ENCODE measurements at regions not wholly inside any gene's neighbourhood (a gene's known extent, or its start where the extent isn't known, plus 50 kb on each side); places are given as distances from the start of the nearest gene placed in this dataset.

GRCh38 chr3:7915356-7915755 lies 586.3 kb upstream of the LMCD1 start:
- DNase-seq = no peak

- DNase-seq = no peak
Measured at GRCh38 chr3:7917443-7918151, 584.0 kb upstream of the LMCD1 start.

- DNase-seq = no peak
Measured at GRCh38 chr3:7920211-7920610, 581.4 kb upstream of the LMCD1 start.

GRCh38 chr3:7924228-7924627 lies 577.4 kb upstream of the LMCD1 start:
- DNase-seq = no peak

- DNase-seq = no peak
Measured at GRCh38 chr3:7927015-7927414, 574.6 kb upstream of the LMCD1 start.

- DNase-seq = no peak
Measured at GRCh38 chr3:7927864-7928263, 573.8 kb upstream of the LMCD1 start.

- no peak for DNase-seq
Measured at GRCh38 chr3:7929319-7929889, 572.2 kb upstream of the LMCD1 start.

- no peak for DNase-seq
Measured at GRCh38 chr3:7934362-7934761, 567.3 kb upstream of the LMCD1 start.

- DNase-seq = no peak
Measured at GRCh38 chr3:7947930-7948329, 553.7 kb upstream of the LMCD1 start.

GRCh38 chr3:7950890-7951289 lies 550.7 kb upstream of the LMCD1 start:
- DNase-seq = no peak

- DNase-seq = no peak
Measured at GRCh38 chr3:7953449-7954014, 548.1 kb upstream of the LMCD1 start.

GRCh38 chr3:7957024-7957423 lies 544.6 kb upstream of the LMCD1 start:
- DNase-seq = no peak

GRCh38 chr3:7959094-7959493 lies 542.5 kb upstream of the LMCD1 start:
- no peak for DNase-seq

- no peak for DNase-seq
Measured at GRCh38 chr3:7960601-7961000, 541.0 kb upstream of the LMCD1 start.

GRCh38 chr3:7962301-7962700 lies 539.3 kb upstream of the LMCD1 start:
- no peak for DNase-seq

GRCh38 chr3:7964899-7965298 lies 536.7 kb upstream of the LMCD1 start:
- no peak for DNase-seq

- no peak for DNase-seq
Measured at GRCh38 chr3:7973006-7973405, 528.6 kb upstream of the LMCD1 start.

- DNase-seq = no peak
Measured at GRCh38 chr3:7977245-7978086, 524.2 kb upstream of the LMCD1 start.

- no peak for DNase-seq
Measured at GRCh38 chr3:7978087-7978422, 523.6 kb upstream of the LMCD1 start.

GRCh38 chr3:7982126-7982525 lies 519.5 kb upstream of the LMCD1 start:
- DNase-seq = no peak

- no peak for DNase-seq
Measured at GRCh38 chr3:7999384-7999783, 502.2 kb upstream of the LMCD1 start.

- DNase-seq = no peak
Measured at GRCh38 chr3:8001307-8001706, 500.3 kb upstream of the LMCD1 start.

- DNase-seq = no peak
Measured at GRCh38 chr3:8001712-8002111, 499.9 kb upstream of the LMCD1 start.

- DNase-seq = no peak
Measured at GRCh38 chr3:8011902-8012301, 489.7 kb upstream of the LMCD1 start.

Data from activated CD4-positive, alpha-beta T cell treated with anti-CD3 and anti-CD28 coated beads, Interleukin-2, amount 50 U/mL, for 1 hour (primary cell).